ENCODE measurements at regions not wholly inside any gene's neighbourhood (a gene's known extent, or its start where the extent isn't known, plus 50 kb on each side); places are given as distances from the start of the nearest gene placed in this dataset.

DNA sequence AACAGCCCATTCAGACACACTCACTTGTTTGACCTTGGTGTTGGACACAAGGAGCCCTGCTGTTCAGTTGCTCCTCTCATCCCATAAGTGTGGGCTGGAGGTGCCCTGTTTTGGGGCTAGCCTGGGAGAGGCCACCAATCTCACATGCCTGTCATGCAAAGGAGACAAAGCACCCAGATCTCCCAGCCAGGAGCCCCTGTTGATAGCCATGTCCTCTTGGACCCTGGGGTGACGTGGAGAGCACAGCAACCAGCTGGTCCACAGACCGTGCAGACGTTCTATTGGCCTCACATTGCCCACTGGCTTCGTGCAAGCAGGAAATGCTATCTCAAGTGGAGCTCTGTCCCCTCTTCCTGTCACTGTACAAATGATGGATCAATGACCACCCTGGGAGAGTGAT, 240.8 kb downstream of the RPS24 start:
- TF ChIP-seq SUZ12 (IDR thresholded peaks at IDR 0.05; ENCODE audit: extremely low read depth, insufficient read depth, insufficient read length) = no peak
- no peak for TF ChIP-seq ZNF274 (IDR thresholded peaks at IDR 0.05; ENCODE audit: low read depth, low read length)
- no peak for TF ChIP-seq YY1 (IDR thresholded peaks at IDR 0.05; ENCODE audit: insufficient read depth, insufficient read length)
